ENCODE measurements at regions not wholly inside any gene's neighbourhood (a gene's known extent, or its start where the extent isn't known, plus 50 kb on each side); places are given as distances from the start of the nearest gene placed in this dataset.
"Not testable (repeated sequence)": the region's sequence is repeated elsewhere in the genome, so short reads cannot be mapped to it uniquely, and the experiment has no call there.

- DNase-seq, result no peak
These were observed 145.8 kb upstream of the RASGEF1B start for GRCh38 chr4:81617545-81617944.

- no peak for DNase-seq
These were observed 139.5 kb upstream of the RASGEF1B start for GRCh38 chr4:81611221-81611620.

- no peak for DNase-seq
These were observed 138.1 kb upstream of the RASGEF1B start for GRCh38 chr4:81609844-81610243.

- no peak for DNase-seq
These were observed 136.2 kb upstream of the RASGEF1B start for GRCh38 chr4:81607950-81608349.

- no peak for DNase-seq
These were observed 135.2 kb upstream of the RASGEF1B start for GRCh38 chr4:81606801-81607501.

GRCh38 chr4:81606166-81606565, 134.5 kb upstream of the RASGEF1B start:
- DNase-seq, result no peak

- no peak for DNase-seq
These were observed 133.6 kb upstream of the RASGEF1B start for GRCh38 chr4:81605271-81605670.

GRCh38 chr4:81604683-81605218, 133.0 kb upstream of the RASGEF1B start:
- DNase-seq, result no peak

- DNase-seq, result no peak
These were observed 131.1 kb upstream of the RASGEF1B start for GRCh38 chr4:81602854-81603253.

GRCh38 chr4:81601358-81601694, 129.6 kb upstream of the RASGEF1B start:
- DNase-seq, result no peak

GRCh38 chr4:81600520-81601357, 129.0 kb upstream of the RASGEF1B start:
- DNase-seq, result no peak

- DNase-seq, result no peak
These were observed 128.2 kb upstream of the RASGEF1B start for GRCh38 chr4:81599742-81600380.

GRCh38 chr4:81595798-81596610, 124.3 kb upstream of the RASGEF1B start:
- no peak for DNase-seq

- DNase-seq, result no peak
These were observed 123.6 kb upstream of the RASGEF1B start for GRCh38 chr4:81595287-81595686.

GRCh38 chr4:81594490-81595159, 122.9 kb upstream of the RASGEF1B start:
- DNase-seq, result no peak

- no peak for DNase-seq
These were observed 121.0 kb upstream of the RASGEF1B start for GRCh38 chr4:81592701-81593100.

- no peak for DNase-seq
These were observed 118.9 kb upstream of the RASGEF1B start for GRCh38 chr4:81590596-81590995.

GRCh38 chr4:81589262-81589661, 117.6 kb upstream of the RASGEF1B start:
- DNase-seq, result no peak

GRCh38 chr4:81586706-81587105, 115.0 kb upstream of the RASGEF1B start:
- no peak for DNase-seq

GRCh38 chr4:81580994-81581374, 109.3 kb upstream of the RASGEF1B start:
- DNase-seq, result not testable (repeated sequence)

- no peak for DNase-seq
These were observed 108.8 kb upstream of the RASGEF1B start for GRCh38 chr4:81580346-81580993.

- DNase-seq, result no peak
These were observed 105.7 kb upstream of the RASGEF1B start for GRCh38 chr4:81577392-81577791.

All from NCI-H187 (cell line).